ENCODE measurements at regions not wholly inside any gene's neighbourhood (a gene's known extent, or its start where the extent isn't known, plus 50 kb on each side); places are given as distances from the start of the nearest gene placed in this dataset.
A peak's percentile ranks its signal among the peaks of the same experiment; 100 is the strongest.

- TF ChIP-seq CTCF (IDR thresholded peaks at IDR 0.05; ENCODE audit: unreplicated experiment), result no peak
- peaks cover 2% of the 10 kb centered on the region for H3K9me3 Mint-ChIP-seq (ENCODE audit: low read depth, unreplicated experiment)
- H3K36me3 Mint-ChIP-seq (ENCODE audit: insufficient read depth, unreplicated experiment), result no peaks in the 10 kb centered on the region
- CTCF ChIA-PET, result no interaction called here
- H3K4me1 Mint-ChIP-seq (ENCODE audit: low read depth, unreplicated experiment), result peaks cover 31% of the 10 kb centered on the region
- no TSS peak for BruUV-seq (replicated peaks)
- no peak overlapping the region for H3K27ac Mint-ChIP-seq (ENCODE audit: unreplicated experiment)
- DNase-seq, result no peak
- H3K27me3 Mint-ChIP-seq (ENCODE audit: unreplicated experiment), result no peaks in the 10 kb centered on the region
- H3K4me3 Mint-ChIP-seq (ENCODE audit: low read depth, unreplicated experiment), result no peak overlapping the region
- intact Hi-C loops (cut with micrococcal nuclease; ENCODE audit: unreplicated experiment), result loop anchor here (10.0 kb wide), 2 partner anchors 144 to 146 kb away; partner anchors contain the start of gene STXBP5
Measured at GRCh38 chr6:147060636-147061035, 143.6 kb upstream of the STXBP5 start.

- no peak for DNase-seq
- no peak for TF ChIP-seq CTCF (IDR thresholded peaks at IDR 0.05; ENCODE audit: unreplicated experiment)
- Mint-ChIP-seq H3K9me3 (ENCODE audit: low read depth, unreplicated experiment) (peaks cover 2% of the 10 kb centered on the region), H3K27ac (ENCODE audit: unreplicated experiment) (no peak overlapping the region), H3K27me3 (ENCODE audit: unreplicated experiment) (no peaks in the 10 kb centered on the region), H3K4me3 (ENCODE audit: low read depth, unreplicated experiment) (no peak overlapping the region), H3K4me1 (ENCODE audit: low read depth, unreplicated experiment) (peaks cover 37% of the 10 kb centered on the region), H3K36me3 (ENCODE audit: insufficient read depth, unreplicated experiment) (no peaks in the 10 kb centered on the region)
- CTCF ChIA-PET, result no interaction called here
- BruUV-seq (replicated peaks), result no TSS peak
- intact Hi-C loops (cut with micrococcal nuclease; ENCODE audit: unreplicated experiment), result loop anchor here (10.0 kb wide), 2 partner anchors 144 to 146 kb away; partner anchors contain the start of gene STXBP5
Measured at GRCh38 chr6:147061252-147061651, 143.0 kb upstream of the STXBP5 start.

GRCh38 chr6:147063469-147064031, 140.7 kb upstream of the STXBP5 start:
- Mint-ChIP-seq H3K36me3 (ENCODE audit: insufficient read depth, unreplicated experiment) (no peaks in the 10 kb centered on the region), H3K9me3 (ENCODE audit: low read depth, unreplicated experiment) (peaks cover 2% of the 10 kb centered on the region)

GRCh38 chr6:147065786-147066185, 138.4 kb upstream of the STXBP5 start:
- Mint-ChIP-seq H3K4me1 (ENCODE audit: low read depth, unreplicated experiment) (peaks cover 30% of the 10 kb centered on the region), H3K4me3 (ENCODE audit: low read depth, unreplicated experiment) (no peak overlapping the region), H3K9me3 (ENCODE audit: low read depth, unreplicated experiment) (peaks cover 4% of the 10 kb centered on the region), H3K27me3 (ENCODE audit: unreplicated experiment) (no peaks in the 10 kb centered on the region), H3K27ac (ENCODE audit: unreplicated experiment) (no peak overlapping the region), H3K36me3 (ENCODE audit: insufficient read depth, unreplicated experiment) (no peaks in the 10 kb centered on the region)
- no peak for DNase-seq
- no TSS peak for BruUV-seq (replicated peaks)
- intact Hi-C loops (cut with micrococcal nuclease; ENCODE audit: unreplicated experiment), result loop anchor here (10.0 kb wide), 2 partner anchors 139 to 151 kb away; partner anchors contain the start of gene STXBP5
- CTCF ChIA-PET, result no interaction called here
- TF ChIP-seq CTCF (IDR thresholded peaks at IDR 0.05; ENCODE audit: unreplicated experiment), result no peak

More at GRCh38 chr6:147063469-147064031, 140.7 kb upstream of the STXBP5 start:
- peak; percentile 1 for DNase-seq
- CTCF ChIA-PET, result interaction anchor here (1.0 to 1.1 kb wide), 3 partner anchors 20 to 56 kb away, joined by 3 to 4 read pairs (median 3); no protein-coding TSS in a partner anchor
- intact Hi-C loops (cut with micrococcal nuclease; ENCODE audit: unreplicated experiment), result loop anchor here (10.0 kb wide), 2 partner anchors 141 to 149 kb away; partner anchors contain the start of gene STXBP5
- BruUV-seq (replicated peaks), result no TSS peak
- Mint-ChIP-seq H3K4me3 (ENCODE audit: low read depth, unreplicated experiment) (no peak overlapping the region), H3K4me1 (ENCODE audit: low read depth, unreplicated experiment) (peaks cover 38% of the 10 kb centered on the region), H3K27ac (ENCODE audit: unreplicated experiment) (no peak overlapping the region), H3K27me3 (ENCODE audit: unreplicated experiment) (no peaks in the 10 kb centered on the region)
- no peak for TF ChIP-seq CTCF (IDR thresholded peaks at IDR 0.05; ENCODE audit: unreplicated experiment)
